ENCODE measurements at regions not wholly inside any gene's neighbourhood (a gene's known extent, or its start where the extent isn't known, plus 50 kb on each side); places are given as distances from the start of the nearest gene placed in this dataset.
"Not testable (repeated sequence)": the region's sequence is repeated elsewhere in the genome, so short reads cannot be mapped to it uniquely, and the experiment has no call there.

- Histone ChIP-seq H3K4me1 (ENCODE audit: control insufficient read depth, insufficient read depth, low read length) (no peaks in the 10 kb centered on the region), H3K9me3 (ENCODE audit: control insufficient read depth, low read depth, low read length) (peaks cover 6% of the 10 kb centered on the region), H3K27me3 (ENCODE audit: control insufficient read depth, insufficient read depth, low read length) (no peaks in the 10 kb centered on the region), H3K27ac (ENCODE audit: low read length) (no peak overlapping the region), H3K4me3 (ENCODE audit: low read length) (no peak overlapping the region), H3K36me3 (ENCODE audit: control insufficient read depth, insufficient read depth, low read length) (no peaks in the 10 kb centered on the region)
- no peak for DNase-seq
- 83% methylated on average over 1 of the region's 3 CpGs for WGBS (ENCODE audit: insufficient coverage, low lambda C conversion rate)
These were observed 418.5 kb downstream of the NSUN3 start for GRCh38 chr3:94481226-94481898.

- no peak for DNase-seq
- Histone ChIP-seq H3K27ac (ENCODE audit: low read length) (no peak overlapping the region), H3K4me3 (ENCODE audit: low read length) (no peak overlapping the region), H3K27me3 (ENCODE audit: control insufficient read depth, insufficient read depth, low read length) (no peaks in the 10 kb centered on the region), H3K4me1 (ENCODE audit: control insufficient read depth, insufficient read depth, low read length) (no peaks in the 10 kb centered on the region), H3K36me3 (ENCODE audit: control insufficient read depth, insufficient read depth, low read length) (no peaks in the 10 kb centered on the region), H3K9me3 (ENCODE audit: control insufficient read depth, low read depth, low read length) (peaks cover 6% of the 10 kb centered on the region)
- 100% methylated on average over 2 of the region's 3 CpGs for WGBS (ENCODE audit: insufficient coverage, low lambda C conversion rate)
These were observed 419.8 kb downstream of the NSUN3 start for GRCh38 chr3:94482686-94483085.

- H3K27me3 ChIP-seq (ENCODE audit: control insufficient read depth, insufficient read depth, low read length): no peaks in the 10 kb centered on the region
- no peak overlapping the region for H3K4me3 ChIP-seq (ENCODE audit: low read length)
- H3K9me3 ChIP-seq (ENCODE audit: control insufficient read depth, low read depth, low read length): peaks cover 6% of the 10 kb centered on the region
- no peaks in the 10 kb centered on the region for H3K36me3 ChIP-seq (ENCODE audit: control insufficient read depth, insufficient read depth, low read length)
- no peaks in the 10 kb centered on the region for H3K4me1 ChIP-seq (ENCODE audit: control insufficient read depth, insufficient read depth, low read length)
- no peak overlapping the region for H3K27ac ChIP-seq (ENCODE audit: low read length)
- WGBS (ENCODE audit: insufficient coverage, low lambda C conversion rate): 50% methylated on average over 1 of the region's 2 CpGs
- no peak for DNase-seq
These were observed 420.5 kb downstream of the NSUN3 start for GRCh38 chr3:94483403-94483802.

- no peaks in the 10 kb centered on the region for H3K36me3 ChIP-seq (ENCODE audit: control insufficient read depth, insufficient read depth, low read length)
- no peaks in the 10 kb centered on the region for H3K9me3 ChIP-seq (ENCODE audit: control insufficient read depth, low read depth, low read length)
- H3K4me3 ChIP-seq (ENCODE audit: low read length): no peak overlapping the region
- no peak for DNase-seq
- H3K27me3 ChIP-seq (ENCODE audit: control insufficient read depth, insufficient read depth, low read length): no peaks in the 10 kb centered on the region
- H3K27ac ChIP-seq (ENCODE audit: low read length): no peak overlapping the region
- no peaks in the 10 kb centered on the region for H3K4me1 ChIP-seq (ENCODE audit: control insufficient read depth, insufficient read depth, low read length)
These were observed 432.1 kb downstream of the NSUN3 start for GRCh38 chr3:94494992-94495391.

- no peaks in the 10 kb centered on the region for H3K36me3 ChIP-seq (ENCODE audit: control insufficient read depth, insufficient read depth, low read length)
- WGBS (ENCODE audit: insufficient coverage, low lambda C conversion rate): 100% methylated on average over 2 of the region's 3 CpGs
- no peaks in the 10 kb centered on the region for H3K4me1 ChIP-seq (ENCODE audit: control insufficient read depth, insufficient read depth, low read length)
- no peak overlapping the region for H3K4me3 ChIP-seq (ENCODE audit: low read length)
- H3K9me3 ChIP-seq (ENCODE audit: control insufficient read depth, low read depth, low read length): peaks cover 8% of the 10 kb centered on the region
- DNase-seq: no peak
- H3K27me3 ChIP-seq (ENCODE audit: control insufficient read depth, insufficient read depth, low read length): no peaks in the 10 kb centered on the region
- H3K27ac ChIP-seq (ENCODE audit: low read length): no peak overlapping the region
These were observed 437.3 kb downstream of the NSUN3 start for GRCh38 chr3:94500146-94500545.

- H3K27ac ChIP-seq (ENCODE audit: low read length): not testable (repeated sequence)
These were observed 444.5 kb downstream of the NSUN3 start for GRCh38 chr3:94507354-94507753.

GRCh38 chr3:94512876-94513275 lies 450.0 kb downstream of the NSUN3 start:
- H3K9me3 ChIP-seq (ENCODE audit: control insufficient read depth, low read depth, low read length): no peaks in the 10 kb centered on the region
- H3K4me3 ChIP-seq (ENCODE audit: low read length): no peak overlapping the region
- no peak overlapping the region for H3K27ac ChIP-seq (ENCODE audit: low read length)
- WGBS (ENCODE audit: insufficient coverage, low lambda C conversion rate): 80% methylated on average over 1 of the region's 3 CpGs
- H3K4me1 ChIP-seq (ENCODE audit: control insufficient read depth, insufficient read depth, low read length): no peaks in the 10 kb centered on the region
- no peak for DNase-seq
- H3K36me3 ChIP-seq (ENCODE audit: control insufficient read depth, insufficient read depth, low read length): no peaks in the 10 kb centered on the region
- no peaks in the 10 kb centered on the region for H3K27me3 ChIP-seq (ENCODE audit: control insufficient read depth, insufficient read depth, low read length)

More at GRCh38 chr3:94507354-94507753, 444.5 kb downstream of the NSUN3 start:
- DNase-seq; H3K4me1 ChIP-seq (ENCODE audit: control insufficient read depth, insufficient read depth, low read length); H3K36me3 ChIP-seq (ENCODE audit: control insufficient read depth, insufficient read depth, low read length); H3K9me3 ChIP-seq (ENCODE audit: control insufficient read depth, low read depth, low read length); H3K4me3 ChIP-seq (ENCODE audit: low read length); H3K27me3 ChIP-seq (ENCODE audit: control insufficient read depth, insufficient read depth, low read length): not testable (repeated sequence)
- WGBS (ENCODE audit: insufficient coverage, low lambda C conversion rate): 97% methylated on average over 7 of the region's 25 CpGs

GRCh38 chr3:94513600-94513999 lies 450.7 kb downstream of the NSUN3 start:
- Histone ChIP-seq H3K4me1 (ENCODE audit: control insufficient read depth, insufficient read depth, low read length) (no peaks in the 10 kb centered on the region), H3K36me3 (ENCODE audit: control insufficient read depth, insufficient read depth, low read length) (no peaks in the 10 kb centered on the region), H3K27me3 (ENCODE audit: control insufficient read depth, insufficient read depth, low read length) (no peaks in the 10 kb centered on the region), H3K9me3 (ENCODE audit: control insufficient read depth, low read depth, low read length) (no peaks in the 10 kb centered on the region), H3K27ac (ENCODE audit: low read length) (no peak overlapping the region), H3K4me3 (ENCODE audit: low read length) (no peak overlapping the region)
- DNase-seq: no peak
- 100% methylated on average over 1 of the region's 2 CpGs for WGBS (ENCODE audit: insufficient coverage, low lambda C conversion rate)

- no peak overlapping the region for H3K27ac ChIP-seq (ENCODE audit: low read length)
- H3K4me3 ChIP-seq (ENCODE audit: low read length): no peak overlapping the region
- DNase-seq: no peak
- H3K36me3 ChIP-seq (ENCODE audit: control insufficient read depth, insufficient read depth, low read length): no peaks in the 10 kb centered on the region
- H3K27me3 ChIP-seq (ENCODE audit: control insufficient read depth, insufficient read depth, low read length): no peaks in the 10 kb centered on the region
- H3K4me1 ChIP-seq (ENCODE audit: control insufficient read depth, insufficient read depth, low read length): no peaks in the 10 kb centered on the region
- H3K9me3 ChIP-seq (ENCODE audit: control insufficient read depth, low read depth, low read length): no peaks in the 10 kb centered on the region
- WGBS (ENCODE audit: insufficient coverage, low lambda C conversion rate): 100% methylated on average over 1 of the region's 2 CpGs
These were observed 453.1 kb downstream of the NSUN3 start for GRCh38 chr3:94515983-94516382.

- Histone ChIP-seq H3K27me3 (ENCODE audit: control insufficient read depth, insufficient read depth, low read length) (no peaks in the 10 kb centered on the region), H3K9me3 (ENCODE audit: control insufficient read depth, low read depth, low read length) (no peaks in the 10 kb centered on the region), H3K27ac (ENCODE audit: low read length) (no peak overlapping the region), H3K4me3 (ENCODE audit: low read length) (no peak overlapping the region), H3K36me3 (ENCODE audit: control insufficient read depth, insufficient read depth, low read length) (no peaks in the 10 kb centered on the region), H3K4me1 (ENCODE audit: control insufficient read depth, insufficient read depth, low read length) (peaks cover 6% of the 10 kb centered on the region)
- DNase-seq: no peak
- no CpG with 5 or more reads among the region's 1 CpG for WGBS (ENCODE audit: insufficient coverage, low lambda C conversion rate)
These were observed 457.5 kb downstream of the NSUN3 start for GRCh38 chr3:94520364-94520763.

- H3K4me1 ChIP-seq (ENCODE audit: control insufficient read depth, insufficient read depth, low read length): peaks cover 7% of the 10 kb centered on the region
- no peak overlapping the region for H3K4me3 ChIP-seq (ENCODE audit: low read length)
- H3K36me3 ChIP-seq (ENCODE audit: control insufficient read depth, insufficient read depth, low read length): no peaks in the 10 kb centered on the region
- no peaks in the 10 kb centered on the region for H3K27me3 ChIP-seq (ENCODE audit: control insufficient read depth, insufficient read depth, low read length)
- H3K9me3 ChIP-seq (ENCODE audit: control insufficient read depth, low read depth, low read length): no peaks in the 10 kb centered on the region
- DNase-seq: no peak
- no peak overlapping the region for H3K27ac ChIP-seq (ENCODE audit: low read length)
These were observed 459.6 kb downstream of the NSUN3 start for GRCh38 chr3:94522488-94522887.
